ENCODE measurements at regions not wholly inside any gene's neighbourhood (a gene's known extent, or its start where the extent isn't known, plus 50 kb on each side); places are given as distances from the start of the nearest gene placed in this dataset.

- no peak for TF ChIP-seq CTCF (conservative IDR thresholded peaks at IDR 0.05 in 1 of 2, IDR thresholded peaks at IDR 0.05 in 1 of 2; ENCODE audit: low read depth in 1 of 2, low read length in 2 of 2)
- no peak for TF ChIP-seq EZH2 (IDR thresholded peaks at IDR 0.05; ENCODE audit: low read length, missing control alignments)
Observed at GRCh38 chr1:5365751-5366150, 626.5 kb downstream of the NPHP4 start.

Measured in fibroblast of lung (primary cell).